Activated CD4-positive, alpha-beta T cell treated with anti-CD3 and anti-CD28 coated beads, Interleukin-2, amount 10 ng/mL, durations not matched to agents 24 days and 14 days (primary cell): ENCODE measurements at regions not wholly inside any gene's neighbourhood (a gene's known extent, or its start where the extent isn't known, plus 50 kb on each side); places are given as distances from the start of the nearest gene placed in this dataset.
"Not testable (repeated sequence)": the region's sequence is repeated elsewhere in the genome, so short reads cannot be mapped to it uniquely, and the experiment has no call there.

Source experiments
- DNase-seq: peaks from one replicate; pipeline ENCODE4 v3.0.0; 2022
- H3K27ac Mint-ChIP-seq: one replicate; pipeline ENCODE4 v1.8.0; 2022; ENCODE audit warnings: mild to moderate bottlenecking, mixed read lengths
- H3K27me3 Mint-ChIP-seq: one replicate; pipeline ENCODE4 v1.8.0; 2022; ENCODE audit warnings: mixed read lengths
- H3K36me3 Mint-ChIP-seq: one replicate; pipeline ENCODE4 v1.8.0; 2022; ENCODE audit warnings: low read depth, mild to moderate bottlenecking, mixed read lengths
- H3K4me1 Mint-ChIP-seq: one replicate; pipeline ENCODE4 v1.8.0; 2021; ENCODE audit warnings: mixed read lengths
- H3K4me3 Mint-ChIP-seq: one replicate; pipeline ENCODE4 v1.8.0; 2022; ENCODE audit warnings: mild to moderate bottlenecking, moderate library complexity, mixed read lengths
- H3K9me3 Mint-ChIP-seq: one replicate; pipeline ENCODE4 v1.8.0; 2021; ENCODE audit warnings: mixed read lengths
- intact Hi-C: fragments of 100-400 bp; cut with micrococcal nuclease; formaldehyde crosslinking; loops from one replicate; pipeline ENCODE4 v1.15.1; 2023

DNA sequence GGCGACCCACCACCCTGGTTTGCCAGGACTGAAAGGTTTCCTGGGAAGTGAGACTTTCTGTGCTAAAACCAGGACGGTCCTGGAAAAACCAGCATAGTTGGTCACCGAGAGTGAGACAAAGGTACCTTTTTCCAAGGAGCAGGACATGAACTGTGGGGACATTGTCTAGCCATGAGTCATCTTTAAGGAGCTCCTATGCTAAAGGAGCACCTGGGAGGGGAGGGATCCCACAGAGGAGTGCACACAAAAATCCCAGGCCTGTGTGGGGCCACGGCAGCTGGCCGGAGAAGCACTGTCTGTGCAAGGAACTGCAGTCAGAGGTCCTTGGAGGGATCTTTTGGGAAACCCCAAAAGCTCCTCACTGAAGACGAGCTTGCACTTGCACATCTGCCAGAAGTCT lies 109.1 kb upstream of the PLEKHG1 start:
- Mint-ChIP-seq H3K4me1 (peaks cover 8% of the 10 kb centered on the region), H3K27me3 (peaks cover 4% of the 10 kb centered on the region), H3K4me3 (no peak overlapping the region), H3K36me3 (no peaks in the 10 kb centered on the region), H3K9me3 (peaks cover 10% of the 10 kb centered on the region), H3K27ac (no peak overlapping the region)
- intact Hi-C loops = loop anchor here (10.0 kb wide), 1 partner anchor 1746 kb away; the partner anchor contains the start of gene UST
- no peak for DNase-seq

DNA sequence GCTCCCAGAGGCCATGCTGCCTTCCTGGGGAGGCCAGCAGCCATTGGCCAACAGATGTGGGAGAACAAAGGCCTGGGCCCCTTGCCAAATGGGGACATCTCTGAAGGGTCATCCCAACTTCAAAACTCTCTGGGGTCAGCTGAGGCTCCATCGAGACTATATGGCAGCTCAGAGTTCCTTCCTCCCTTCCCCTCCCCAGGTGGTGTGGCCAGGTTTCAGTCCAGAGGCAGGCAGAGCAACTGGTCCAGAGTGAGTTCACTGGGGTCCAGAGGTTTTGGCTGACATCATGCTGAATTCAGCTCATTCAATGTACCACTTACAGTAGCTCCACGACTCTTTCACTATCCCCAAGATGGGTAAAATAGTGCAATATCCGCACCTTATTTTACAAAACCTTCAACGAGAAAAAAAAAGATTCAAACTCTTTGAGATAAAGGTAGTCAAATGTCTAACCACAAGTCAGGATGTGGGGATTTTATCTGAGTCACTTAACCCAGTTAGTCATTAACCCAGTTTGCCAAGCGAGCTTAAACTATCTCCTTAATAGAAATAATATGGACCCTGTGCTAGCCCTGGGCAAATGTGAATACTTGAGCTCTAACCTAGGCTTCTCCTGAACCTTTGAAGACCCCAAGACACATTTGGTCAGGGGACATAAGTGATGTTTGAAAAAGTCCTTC lies 108.4 kb upstream of the PLEKHG1 start:
- H3K9me3 Mint-ChIP-seq = peaks cover 10% of the 10 kb centered on the region
- H3K36me3 Mint-ChIP-seq = no peaks in the 10 kb centered on the region
- H3K4me3 Mint-ChIP-seq = peak overlapping the region; percentile 15
- H3K27ac Mint-ChIP-seq = peak overlapping the region; percentile 13
- intact Hi-C loops = loop anchor here (10.0 kb wide), 1 partner anchor 1746 kb away; the partner anchor contains the start of gene UST
- H3K4me1 Mint-ChIP-seq = peaks cover 8% of the 10 kb centered on the region
- H3K27me3 Mint-ChIP-seq = peaks cover 5% of the 10 kb centered on the region
- peak; percentile 61 for DNase-seq

DNA sequence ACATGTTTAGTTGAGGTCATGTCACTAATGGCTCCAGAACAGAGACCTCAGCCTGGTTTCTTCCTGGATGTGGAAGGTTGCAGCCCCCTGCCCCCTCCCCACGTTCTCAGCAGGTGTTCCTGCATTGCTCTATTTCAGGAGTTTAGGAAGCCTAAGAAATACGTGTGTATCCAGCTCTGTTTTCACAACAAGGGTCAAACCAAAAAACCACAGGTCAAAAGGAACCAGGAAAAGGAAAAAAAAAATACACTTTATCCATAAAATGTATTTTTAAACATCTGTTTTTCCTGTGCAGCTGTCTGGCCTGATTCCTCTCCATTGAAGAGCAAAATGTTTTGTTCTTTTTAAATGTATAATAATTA lies 107.9 kb upstream of the PLEKHG1 start:
- Mint-ChIP-seq H3K36me3 (no peaks in the 10 kb centered on the region), H3K9me3 (peaks cover 10% of the 10 kb centered on the region), H3K4me3 (no peak overlapping the region), H3K4me1 (peaks cover 8% of the 10 kb centered on the region), H3K27ac (no peak overlapping the region), H3K27me3 (peaks cover 5% of the 10 kb centered on the region)
- no peak for DNase-seq
- intact Hi-C loops = loop anchor here (10.0 kb wide), 1 partner anchor 1747 kb away; the partner anchor contains the start of gene UST

DNA sequence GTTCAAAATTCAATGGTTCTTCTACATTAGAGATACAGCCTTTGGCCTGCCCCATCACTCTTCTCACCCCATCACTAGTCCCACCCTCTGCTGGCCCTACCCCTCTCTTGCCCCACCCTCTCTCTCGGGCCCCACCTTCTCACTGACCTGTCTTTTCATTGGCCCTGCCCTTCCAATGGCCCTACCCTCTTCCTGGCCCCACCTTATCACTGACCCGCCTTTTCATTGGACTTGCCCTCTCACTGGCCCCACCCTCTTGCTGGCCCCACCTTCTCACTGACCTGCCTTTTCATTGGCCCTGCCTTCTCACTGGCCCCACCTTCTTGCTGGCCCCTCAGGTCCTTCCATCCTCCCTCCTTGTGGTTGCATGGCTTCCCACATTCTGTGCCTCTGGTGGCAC lies 107.2 kb upstream of the PLEKHG1 start:
- intact Hi-C loops = loop anchor here (10.0 kb wide), 1 partner anchor 1748 kb away; the partner anchor contains the start of gene UST
- DNase-seq = no peak
- peaks cover 8% of the 10 kb centered on the region for H3K4me1 Mint-ChIP-seq

DNA sequence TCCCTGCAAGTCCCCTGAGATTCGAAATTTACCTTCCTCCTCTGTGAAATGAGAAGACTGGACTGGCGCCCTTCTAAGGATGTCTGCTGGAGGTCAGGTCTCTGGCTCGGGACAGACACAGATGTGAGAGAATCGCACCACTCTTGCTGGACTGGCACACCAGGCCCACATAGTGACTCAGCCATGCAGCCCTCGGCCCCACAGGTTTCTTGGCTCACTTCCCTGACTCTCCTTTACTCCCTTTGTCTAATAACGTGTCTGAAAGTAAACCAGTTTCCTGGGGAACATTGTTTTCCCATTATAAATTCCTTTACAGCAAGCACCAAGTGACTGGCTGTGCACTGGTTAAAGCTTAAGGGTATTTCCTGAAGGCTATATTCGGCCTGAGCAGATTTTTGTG lies 106.7 kb upstream of the PLEKHG1 start:
- Mint-ChIP-seq H3K27me3 (peaks cover 5% of the 10 kb centered on the region), H3K4me1 (peaks cover 8% of the 10 kb centered on the region), H3K9me3 (peaks cover 10% of the 10 kb centered on the region), H3K4me3 (no peak overlapping the region), H3K27ac (no peak overlapping the region), H3K36me3 (no peaks in the 10 kb centered on the region)
- no peak for DNase-seq
- intact Hi-C loops = loop anchor here (10.0 kb wide), 1 partner anchor 1748 kb away; the partner anchor contains the start of gene UST

More for the DNA sequence above, 107.2 kb upstream of the PLEKHG1 start:
- H3K36me3 Mint-ChIP-seq = no peaks in the 10 kb centered on the region
- H3K9me3 Mint-ChIP-seq = peaks cover 10% of the 10 kb centered on the region
- peaks cover 5% of the 10 kb centered on the region for H3K27me3 Mint-ChIP-seq
- H3K27ac Mint-ChIP-seq = no peak overlapping the region
- no peak overlapping the region for H3K4me3 Mint-ChIP-seq

DNA sequence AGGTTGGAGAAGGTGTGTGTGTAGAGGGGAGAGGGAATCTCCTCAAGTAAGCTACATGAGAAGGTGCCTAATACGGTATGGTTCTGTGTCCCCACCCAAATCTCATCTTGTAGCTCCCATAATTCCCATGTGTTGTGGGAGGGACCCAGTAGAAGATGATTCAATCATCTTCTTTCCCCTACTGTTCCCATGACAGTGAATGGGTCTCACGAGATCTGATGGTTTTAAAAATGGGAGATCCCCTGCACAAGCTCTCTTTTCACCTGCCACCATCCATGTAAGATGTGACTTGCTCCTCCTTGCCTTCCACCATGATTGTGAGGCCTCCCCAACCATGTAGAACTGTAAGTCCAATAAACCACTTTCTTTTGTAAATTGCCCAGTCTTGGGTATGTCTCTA lies 106.1 kb upstream of the PLEKHG1 start:
- H3K9me3 Mint-ChIP-seq = peaks cover 10% of the 10 kb centered on the region
- H3K4me3 Mint-ChIP-seq, H3K36me3 Mint-ChIP-seq, H3K27me3 Mint-ChIP-seq, H3K27ac Mint-ChIP-seq, H3K4me1 Mint-ChIP-seq, DNase-seq: not testable (repeated sequence)
- intact Hi-C loops = loop anchor here (10.0 kb wide), 1 partner anchor 1749 kb away; the partner anchor contains the start of gene UST

DNA sequence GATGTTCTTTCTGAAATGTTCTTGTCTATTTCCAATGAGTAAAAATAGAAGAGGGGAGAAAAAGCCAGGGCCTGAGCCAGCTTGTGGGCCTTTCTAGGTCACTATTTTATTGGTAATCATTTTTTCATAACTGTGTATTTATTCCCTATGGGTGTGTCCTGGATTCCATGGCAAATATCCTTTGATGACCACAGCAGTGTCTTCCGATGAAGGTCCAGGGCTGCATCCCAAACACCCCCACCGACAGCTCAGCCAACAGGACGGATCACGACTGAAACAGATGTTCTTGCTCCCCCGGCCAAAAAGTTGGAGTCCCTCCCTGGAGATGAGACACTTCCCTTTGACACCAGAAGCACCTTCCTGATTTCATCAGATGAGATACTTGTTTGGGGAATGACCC lies 105.4 kb upstream of the PLEKHG1 start:
- no peak for DNase-seq

DNA sequence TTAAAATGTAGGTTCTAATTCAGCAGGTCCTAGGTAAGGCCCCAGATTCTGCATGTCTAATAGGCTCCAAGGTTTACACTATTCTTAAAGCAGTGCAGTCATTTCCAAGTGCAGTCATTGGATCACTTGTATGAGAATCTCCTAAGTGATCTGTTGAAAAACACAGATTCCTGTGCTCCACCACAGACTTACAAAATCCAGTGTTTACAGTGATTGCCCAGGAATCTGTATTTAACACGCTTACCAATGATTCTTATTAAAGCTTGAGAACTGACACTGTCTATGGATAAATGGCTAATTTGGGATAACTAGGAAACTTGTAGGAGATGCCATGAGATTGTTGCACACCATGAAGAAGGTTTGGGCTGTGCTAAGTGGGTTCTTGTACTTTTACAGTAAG lies 104.6 kb upstream of the PLEKHG1 start:
- Mint-ChIP-seq H3K4me1 (peaks cover 8% of the 10 kb centered on the region), H3K9me3 (peaks cover 10% of the 10 kb centered on the region), H3K36me3 (no peaks in the 10 kb centered on the region), H3K27ac (no peak overlapping the region), H3K27me3 (peaks cover 7% of the 10 kb centered on the region), H3K4me3 (no peak overlapping the region)
- intact Hi-C loops = loop anchor here (10.0 kb wide), 1 partner anchor 1750 kb away; the partner anchor contains the start of gene UST
- DNase-seq = no peak

More for the DNA sequence above, 105.4 kb upstream of the PLEKHG1 start:
- Mint-ChIP-seq H3K9me3 (peaks cover 10% of the 10 kb centered on the region), H3K4me1 (peaks cover 8% of the 10 kb centered on the region), H3K27ac (no peak overlapping the region), H3K36me3 (no peaks in the 10 kb centered on the region), H3K4me3 (no peak overlapping the region), H3K27me3 (peaks cover 7% of the 10 kb centered on the region)
- intact Hi-C loops = loop anchor here (10.0 kb wide), 1 partner anchor 1749 kb away; the partner anchor contains the start of gene UST

DNA sequence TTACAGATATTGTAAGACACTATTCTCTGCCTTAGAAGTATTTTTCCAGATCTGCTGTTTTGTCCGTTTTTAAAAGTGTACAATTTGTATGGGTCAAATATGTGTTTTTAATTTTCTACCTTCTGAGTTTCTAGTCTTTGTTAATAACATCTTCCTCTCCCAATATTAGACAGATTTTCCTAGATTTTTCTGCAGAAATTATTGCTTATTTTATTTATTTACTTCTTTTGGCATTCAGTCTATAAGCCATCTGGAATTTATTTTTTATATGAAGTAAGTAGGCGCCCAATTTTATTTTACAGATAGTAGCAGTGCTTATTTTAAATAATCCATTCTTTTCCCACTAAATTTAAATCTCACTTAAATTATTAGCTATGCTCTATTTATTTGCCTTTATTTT lies 103.1 kb upstream of the PLEKHG1 start:
- no peak for DNase-seq
- H3K4me3 Mint-ChIP-seq = no peak overlapping the region
- peaks cover 10% of the 10 kb centered on the region for H3K9me3 Mint-ChIP-seq
- intact Hi-C loops = loop anchor here (10.0 kb wide), 1 partner anchor 1752 kb away; the partner anchor contains the start of gene UST
- H3K27me3 Mint-ChIP-seq = peaks cover 7% of the 10 kb centered on the region
- peaks cover 2% of the 10 kb centered on the region for H3K4me1 Mint-ChIP-seq
- H3K27ac Mint-ChIP-seq = no peak overlapping the region
- H3K36me3 Mint-ChIP-seq = no peaks in the 10 kb centered on the region

DNA sequence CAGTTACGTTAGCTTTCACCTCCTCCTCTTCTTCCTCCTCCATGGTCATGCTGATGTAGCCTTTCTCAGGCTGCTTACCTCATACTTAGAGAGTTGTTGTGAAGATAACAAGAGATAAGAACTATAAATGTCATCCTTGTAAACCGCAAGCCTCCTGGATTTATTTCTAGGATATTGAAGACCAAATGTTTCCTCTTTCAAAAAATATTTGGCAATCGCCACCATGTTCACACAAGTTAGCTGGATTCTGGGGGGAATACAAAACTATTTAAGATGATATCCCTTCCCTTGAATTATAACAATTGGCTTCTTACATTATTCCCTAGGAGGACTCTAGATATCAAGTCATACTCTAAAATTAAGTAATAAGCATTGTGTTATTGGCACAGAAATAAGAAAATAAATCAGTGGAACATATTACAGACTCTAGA lies 99.8 kb upstream of the PLEKHG1 start:
- no peaks in the 10 kb centered on the region for H3K4me1 Mint-ChIP-seq
- H3K36me3 Mint-ChIP-seq = no peaks in the 10 kb centered on the region
- H3K4me3 Mint-ChIP-seq = no peak overlapping the region
- DNase-seq = no peak
- H3K27me3 Mint-ChIP-seq = peaks cover 9% of the 10 kb centered on the region
- H3K9me3 Mint-ChIP-seq = no peaks in the 10 kb centered on the region
- no peak overlapping the region for H3K27ac Mint-ChIP-seq
- intact Hi-C loops = loop anchor here (10.0 kb wide), 1 partner anchor 1755 kb away; the partner anchor contains the start of gene UST

DNA sequence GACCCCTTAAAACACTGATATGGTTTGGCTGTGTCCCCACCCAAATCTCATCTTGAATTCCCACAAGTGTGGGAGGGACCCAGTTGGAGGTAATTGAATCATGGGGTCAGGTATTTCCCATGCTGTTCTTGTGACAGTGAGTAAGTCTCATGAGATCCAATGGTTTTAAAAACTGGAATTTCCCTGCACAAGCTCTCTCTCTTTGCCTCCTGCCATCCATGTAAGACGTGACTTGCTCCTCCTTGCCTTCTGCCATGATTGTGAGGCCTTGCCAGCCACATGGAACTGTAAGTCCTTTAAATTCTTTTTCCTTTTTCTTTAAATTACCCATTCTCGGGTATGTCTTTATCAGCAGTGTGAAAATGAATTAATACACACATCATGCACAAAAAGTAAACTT lies 99.1 kb upstream of the PLEKHG1 start:
- intact Hi-C loops = not testable (repeated sequence)

DNA sequence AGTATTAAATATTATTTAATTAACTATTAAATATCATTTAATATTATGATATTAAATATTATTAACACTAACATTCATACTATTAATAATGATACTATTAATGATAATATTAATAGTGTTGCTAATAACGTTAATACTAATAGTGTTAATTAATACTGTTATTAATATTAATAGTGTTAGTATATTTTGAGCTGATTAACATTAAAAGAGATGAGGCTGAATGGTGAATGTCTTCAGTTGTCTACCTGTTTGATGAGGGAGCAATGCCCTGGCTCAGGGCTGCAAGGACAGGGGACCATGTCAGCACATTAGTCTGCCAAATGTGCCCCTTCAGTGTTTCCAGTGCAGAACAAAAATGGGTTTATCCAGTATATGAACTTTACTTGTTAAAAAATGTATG lies 96.6 kb upstream of the PLEKHG1 start:
- intact Hi-C loops = no loop called here
- no peaks in the 10 kb centered on the region for H3K4me1 Mint-ChIP-seq
- H3K4me3 Mint-ChIP-seq = no peak overlapping the region
- no peak overlapping the region for H3K27ac Mint-ChIP-seq
- peaks cover 6% of the 10 kb centered on the region for H3K27me3 Mint-ChIP-seq
- DNase-seq = no peak
- H3K36me3 Mint-ChIP-seq = no peaks in the 10 kb centered on the region
- no peaks in the 10 kb centered on the region for H3K9me3 Mint-ChIP-seq

More for the DNA sequence above, 99.1 kb upstream of the PLEKHG1 start:
- H3K27ac Mint-ChIP-seq, H3K4me3 Mint-ChIP-seq, H3K9me3 Mint-ChIP-seq, H3K36me3 Mint-ChIP-seq, H3K4me1 Mint-ChIP-seq, DNase-seq: not testable (repeated sequence)
- H3K27me3 Mint-ChIP-seq = peaks cover 11% of the 10 kb centered on the region

DNA sequence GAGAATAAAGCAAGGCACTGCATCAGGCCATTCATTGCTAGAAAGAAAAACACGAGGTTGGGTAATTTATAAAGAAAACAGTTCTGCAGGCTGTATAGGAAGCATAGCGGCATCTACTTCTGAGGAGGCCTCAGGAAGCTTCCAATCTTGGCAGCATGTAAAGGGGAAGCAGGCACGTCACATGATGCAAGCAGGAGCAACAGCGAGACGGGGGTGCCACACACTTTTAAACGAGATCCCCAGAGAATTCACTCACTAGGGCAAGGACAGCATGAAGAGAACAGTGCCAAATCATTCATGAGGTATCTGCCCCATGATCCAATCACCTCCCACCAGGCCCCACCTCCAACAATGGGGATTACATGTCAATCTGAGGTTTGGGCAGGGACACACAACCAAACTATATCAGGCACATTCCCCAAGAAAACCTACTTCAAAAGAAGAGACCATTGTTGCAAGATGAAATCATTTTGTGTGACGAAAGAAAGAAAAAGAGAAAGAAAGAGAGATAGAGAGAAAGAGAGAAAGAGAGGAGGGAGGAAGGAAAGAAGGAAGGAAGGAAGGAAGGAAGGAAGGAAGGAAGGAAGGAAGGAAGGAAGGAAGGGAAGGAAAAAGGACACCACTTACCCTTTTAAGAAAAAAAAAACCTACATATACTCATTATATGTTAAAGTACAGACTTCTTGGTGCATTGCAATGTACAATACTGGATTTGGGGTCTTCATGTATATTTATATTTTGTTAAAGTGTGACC lies 95.9 kb upstream of the PLEKHG1 start:
- no peak for DNase-seq
- H3K27me3 Mint-ChIP-seq = peaks cover 4% of the 10 kb centered on the region
- H3K36me3 Mint-ChIP-seq = no peaks in the 10 kb centered on the region
- H3K27ac Mint-ChIP-seq = no peak overlapping the region
- no peak overlapping the region for H3K4me3 Mint-ChIP-seq
- H3K9me3 Mint-ChIP-seq = no peaks in the 10 kb centered on the region
- intact Hi-C loops = no loop called here
- no peaks in the 10 kb centered on the region for H3K4me1 Mint-ChIP-seq

DNA sequence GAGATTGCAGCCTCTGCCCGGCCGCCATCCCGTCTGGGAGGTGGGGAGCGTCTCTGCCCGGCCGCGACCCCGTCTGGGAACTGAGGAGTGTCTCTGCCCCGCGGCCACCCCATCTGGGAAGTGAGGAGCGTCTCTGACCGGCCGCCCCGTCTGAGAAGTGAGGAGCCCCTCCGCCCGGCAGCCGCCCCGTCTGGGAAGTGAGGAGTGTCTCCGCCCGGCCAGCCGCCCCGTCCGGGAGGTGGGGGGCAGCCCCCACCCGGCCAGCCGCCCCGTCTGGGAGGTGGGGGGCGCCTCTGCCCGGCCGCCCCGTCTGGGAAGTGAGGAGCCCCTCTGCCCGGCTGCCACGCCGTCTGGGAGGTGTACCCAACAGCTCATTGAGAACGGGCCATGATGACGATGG lies 92.3 kb upstream of the PLEKHG1 start:
- H3K4me3 Mint-ChIP-seq, intact Hi-C loops: not testable (repeated sequence)

More for the DNA sequence above, 92.3 kb upstream of the PLEKHG1 start:
- H3K4me1 Mint-ChIP-seq, DNase-seq, H3K27ac Mint-ChIP-seq, H3K27me3 Mint-ChIP-seq, H3K9me3 Mint-ChIP-seq, H3K36me3 Mint-ChIP-seq: not testable (repeated sequence)
